HG02610 (cell line): ENCODE measurements at regions not wholly inside any gene's neighbourhood (a gene's known extent, or its start where the extent isn't known, plus 50 kb on each side); places are given as distances from the start of the nearest gene placed in this dataset.
"Not testable (repeated sequence)": the region's sequence is repeated elsewhere in the genome, so short reads cannot be mapped to it uniquely, and the experiment has no call there.

Experiments
- ATAC-seq: cut with Tn5 transposase; IDR thresholded peaks from one replicate; pipeline ENCODE4 v1.9.1; 2021; ENCODE audit warnings: mild to moderate bottlenecking, moderate library complexity; ENCODE audit not compliant: unreplicated experiment

GRCh38 chr13:21228738-21229137, 52.3 kb downstream of the MRPL57 start:
- no peak for ATAC-seq

GRCh38 chr13:21229241-21230024, 53.0 kb downstream of the MRPL57 start:
- ATAC-seq: no peak

GRCh38 chr13:21230516-21230915, 54.1 kb downstream of the MRPL57 start:
- no peak for ATAC-seq

- no peak for ATAC-seq
Measured at GRCh38 chr13:21231426-21231940, 55.0 kb downstream of the MRPL57 start.

GRCh38 chr13:21232196-21232595, 55.7 kb downstream of the MRPL57 start:
- ATAC-seq: no peak

GRCh38 chr13:21232599-21232998, 56.1 kb downstream of the MRPL57 start:
- no peak for ATAC-seq

- ATAC-seq: no peak
Measured at GRCh38 chr13:21233086-21233485, 56.6 kb downstream of the MRPL57 start.

- ATAC-seq: no peak
Measured at GRCh38 chr13:21234526-21234925, 58.1 kb downstream of the MRPL57 start.

GRCh38 chr13:21235174-21235573, 58.7 kb downstream of the MRPL57 start:
- no peak for ATAC-seq

GRCh38 chr13:21237081-21237480, 60.6 kb downstream of the MRPL57 start:
- ATAC-seq: no peak

- no peak for ATAC-seq
Measured at GRCh38 chr13:21238267-21238666, 61.8 kb downstream of the MRPL57 start.

- ATAC-seq: no peak
Measured at GRCh38 chr13:21240586-21240985, 64.1 kb downstream of the MRPL57 start.

- ATAC-seq: no peak
Measured at GRCh38 chr13:21242236-21242635, 65.8 kb downstream of the MRPL57 start.

- no peak for ATAC-seq
Measured at GRCh38 chr13:21243045-21243897, 66.8 kb downstream of the MRPL57 start.

- not testable (repeated sequence) for ATAC-seq
Measured at GRCh38 chr13:21243898-21244184, 67.4 kb downstream of the MRPL57 start.

GRCh38 chr13:21246761-21247452, 70.4 kb downstream of the MRPL57 start:
- no peak for ATAC-seq

GRCh38 chr13:21256351-21256761, 79.9 kb downstream of the MRPL57 start:
- ATAC-seq: no peak

- no peak for ATAC-seq
Measured at GRCh38 chr13:21256891-21257290, 80.4 kb downstream of the MRPL57 start.

GRCh38 chr13:21259571-21260455, 83.4 kb downstream of the MRPL57 start:
- ATAC-seq: no peak

GRCh38 chr13:21260561-21261290, 84.3 kb downstream of the MRPL57 start:
- not testable (repeated sequence) for ATAC-seq
